RWPE1 (cell line): ENCODE measurements at regions not wholly inside any gene's neighbourhood (a gene's known extent, or its start where the extent isn't known, plus 50 kb on each side); places are given as distances from the start of the nearest gene placed in this dataset.

ENCODE experiments used
- CTCF ChIA-PET: fragments of 350-600 bp; sonication (Branson Sonifier 250); formaldehyde crosslinking; extraction: SDS; loops from one replicate; lab custom pipeline; 2021; lab: Yijun Ruan, JAX
- POLR2A ChIA-PET: fragments of 400-600 bp; formaldehyde crosslinking; extraction: SDS; loops from one replicate; lab custom pipeline; 2020; ENCODE audit warnings: antibody characterized with exemption; ENCODE audit not compliant: low non-redundant PET; lab: Yijun Ruan, JAX
- DNase-seq: peaks from one replicate; pipeline ENCODE4 v3.0.0; 2012; ENCODE audit warnings: low spot score
- H3K27ac ChIP-seq: fragments of 450-650 bp; 2 replicates; pipeline ENCODE4 v1.5.1; 2017
- TF ChIP-seq, protein P1 (sequence below): fragments of 450-650 bp; conservative IDR thresholded peaks from 2 replicates; pipeline ENCODE4 v1.5.1; 2017; ENCODE audit warnings: low read depth, mild to moderate bottlenecking

DNA sequence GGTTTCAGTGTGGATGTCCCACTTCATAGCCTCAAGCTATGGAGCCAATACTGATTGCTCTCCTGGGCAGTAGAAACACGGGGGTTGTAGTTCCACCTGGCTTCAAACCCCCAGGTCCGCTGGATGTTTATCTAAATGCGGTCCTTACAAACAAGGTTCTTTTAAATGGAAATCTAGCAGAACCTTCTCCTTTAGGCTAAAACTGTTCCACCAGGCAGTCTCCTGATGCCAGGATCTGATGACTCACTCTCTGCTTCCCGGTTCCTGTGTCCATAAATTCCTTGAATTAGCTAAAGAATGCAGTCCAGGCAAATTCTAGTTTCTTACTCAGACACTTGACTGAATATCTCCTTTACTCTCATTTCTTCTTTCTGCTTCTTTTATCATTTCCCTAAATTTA, 108.4 kb upstream of the FAM3C start:
- CTCF ChIA-PET, result no interaction called here
- POLR2A ChIA-PET, result no interaction called here
- H3K27ac ChIP-seq, result peak overlapping the region; percentile 58; the same call in 1 of the 2 replicates
- TF ChIP-seq, protein P1, sequence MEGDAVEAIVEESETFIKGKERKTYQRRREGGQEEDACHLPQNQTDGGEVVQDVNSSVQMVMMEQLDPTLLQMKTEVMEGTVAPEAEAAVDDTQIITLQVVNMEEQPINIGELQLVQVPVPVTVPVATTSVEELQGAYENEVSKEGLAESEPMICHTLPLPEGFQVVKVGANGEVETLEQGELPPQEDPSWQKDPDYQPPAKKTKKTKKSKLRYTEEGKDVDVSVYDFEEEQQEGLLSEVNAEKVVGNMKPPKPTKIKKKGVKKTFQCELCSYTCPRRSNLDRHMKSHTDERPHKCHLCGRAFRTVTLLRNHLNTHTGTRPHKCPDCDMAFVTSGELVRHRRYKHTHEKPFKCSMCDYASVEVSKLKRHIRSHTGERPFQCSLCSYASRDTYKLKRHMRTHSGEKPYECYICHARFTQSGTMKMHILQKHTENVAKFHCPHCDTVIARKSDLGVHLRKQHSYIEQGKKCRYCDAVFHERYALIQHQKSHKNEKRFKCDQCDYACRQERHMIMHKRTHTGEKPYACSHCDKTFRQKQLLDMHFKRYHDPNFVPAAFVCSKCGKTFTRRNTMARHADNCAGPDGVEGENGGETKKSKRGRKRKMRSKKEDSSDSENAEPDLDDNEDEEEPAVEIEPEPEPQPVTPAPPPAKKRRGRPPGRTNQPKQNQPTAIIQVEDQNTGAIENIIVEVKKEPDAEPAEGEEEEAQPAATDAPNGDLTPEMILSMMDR, result no peak
- peak; percentile 70 for DNase-seq

DNA sequence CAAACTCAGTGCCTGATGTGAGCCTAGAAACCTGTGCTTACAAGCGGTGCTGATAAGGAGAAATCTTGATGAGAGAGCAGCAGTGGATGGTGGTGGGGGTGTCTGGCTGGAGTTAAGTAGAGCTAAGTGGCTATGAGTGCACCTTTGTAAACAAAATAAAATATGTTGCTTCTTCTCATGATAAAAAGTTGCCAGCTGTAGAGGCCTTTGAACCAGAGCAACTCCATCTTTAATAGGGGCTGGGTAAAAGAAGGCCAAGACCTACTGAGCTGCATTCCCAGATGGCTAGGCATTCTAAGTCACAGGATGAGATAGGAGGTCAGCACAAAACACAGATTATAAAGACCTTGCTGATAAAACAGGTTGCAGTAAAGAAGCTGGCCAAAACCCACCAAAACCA, 107.6 kb upstream of the FAM3C start:
- POLR2A ChIA-PET, result no interaction called here

DNA sequence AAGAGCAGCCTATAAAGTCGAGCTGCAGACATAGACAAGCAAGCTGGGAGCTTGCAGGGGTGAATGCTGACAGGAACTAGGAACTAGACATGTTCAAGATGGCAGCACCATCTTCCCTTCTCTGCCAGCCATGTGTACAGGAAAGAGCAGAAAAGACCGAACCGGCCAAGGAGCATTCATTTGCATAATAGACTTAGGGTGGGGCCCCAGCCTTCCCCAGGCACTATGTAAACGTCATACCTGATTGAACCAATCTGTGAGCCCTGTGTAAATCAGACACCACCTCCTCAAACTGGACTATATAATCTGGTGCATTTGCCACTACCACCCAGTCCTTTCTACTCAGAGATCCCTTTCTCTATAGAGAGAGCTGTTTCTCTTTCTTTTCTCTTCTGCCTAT, 106.9 kb upstream of the FAM3C start:
- no peak for DNase-seq
- CTCF ChIA-PET, result no interaction called here
- no peak overlapping the region for H3K27ac ChIP-seq
- POLR2A ChIA-PET, result no interaction called here
- TF ChIP-seq, protein P1, result no peak

More for the DNA sequence above, 107.6 kb upstream of the FAM3C start:
- CTCF ChIA-PET, result no interaction called here
- no peak for DNase-seq
- TF ChIP-seq, protein P1, result no peak
- no peak overlapping the region for H3K27ac ChIP-seq

DNA sequence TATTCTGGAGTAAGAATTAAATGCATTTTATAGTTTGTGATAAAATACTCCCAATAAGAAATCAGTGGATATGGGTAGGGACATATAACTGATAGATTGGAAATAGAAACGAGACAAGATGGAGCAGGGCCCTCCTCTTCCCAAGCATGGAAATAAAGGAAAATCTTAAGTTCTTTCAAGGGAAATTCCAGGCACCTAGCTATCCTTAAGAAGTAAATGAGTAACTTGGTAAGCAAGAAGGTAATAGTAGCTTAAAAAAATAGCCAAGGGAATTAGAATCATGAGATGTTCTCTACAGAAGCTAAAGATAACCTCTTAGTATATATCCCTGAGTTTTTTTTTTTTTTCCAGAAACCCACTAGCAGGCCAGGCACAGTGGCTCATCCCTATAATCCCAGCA, 105.5 kb upstream of the FAM3C start:
- CTCF ChIA-PET, result no interaction called here

DNA sequence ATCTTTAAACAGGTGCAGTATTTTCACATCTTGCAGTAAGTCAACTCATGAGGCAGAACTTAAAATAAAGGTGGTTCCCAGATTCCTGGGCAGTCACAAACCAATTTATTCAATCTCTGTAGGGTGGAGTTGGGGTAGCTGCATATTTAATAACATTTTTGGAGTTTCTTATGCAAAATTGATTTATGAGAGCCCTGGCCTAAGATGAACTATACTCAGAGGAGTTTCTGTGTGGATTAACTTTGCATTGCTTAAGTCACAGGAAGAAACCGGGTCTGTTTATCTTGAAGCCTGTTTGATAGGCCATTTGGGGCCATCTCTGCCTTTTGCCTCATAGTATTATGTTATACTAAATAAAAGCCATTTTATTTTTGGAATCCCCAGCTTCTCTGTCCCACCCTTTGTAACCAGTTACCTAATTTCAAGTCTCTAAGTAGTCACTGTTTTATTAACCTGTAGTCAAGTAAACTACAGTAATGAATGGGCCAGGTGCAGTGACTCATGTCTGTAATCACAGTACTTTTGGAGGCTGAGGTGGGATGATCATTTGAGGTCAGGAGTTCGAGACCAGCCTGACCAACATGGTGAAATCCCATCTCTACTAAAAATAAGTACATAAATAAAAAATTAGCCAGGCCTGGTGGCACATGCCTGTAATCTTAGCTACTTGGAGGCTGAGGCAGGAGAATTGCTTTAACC, 104.4 kb upstream of the FAM3C start:
- no peak overlapping the region for H3K27ac ChIP-seq
- ChIA-PET CTCF (interaction anchor here (1.0 kb wide), 1 partner anchor 17 kb away, joined by 3 read pairs; no protein-coding TSS in a partner anchor), POLR2A (no interaction called here)
- TF ChIP-seq, protein P1, result no peak
- DNase-seq, result no peak

More for the DNA sequence above, 105.5 kb upstream of the FAM3C start:
- POLR2A ChIA-PET, result interaction anchor here (0.6 kb wide), 1 partner anchor 110 kb away, joined by 4 read pairs; no protein-coding TSS in a partner anchor
- TF ChIP-seq, protein P1, result no peak
- no peak overlapping the region for H3K27ac ChIP-seq
- DNase-seq, result no peak

DNA sequence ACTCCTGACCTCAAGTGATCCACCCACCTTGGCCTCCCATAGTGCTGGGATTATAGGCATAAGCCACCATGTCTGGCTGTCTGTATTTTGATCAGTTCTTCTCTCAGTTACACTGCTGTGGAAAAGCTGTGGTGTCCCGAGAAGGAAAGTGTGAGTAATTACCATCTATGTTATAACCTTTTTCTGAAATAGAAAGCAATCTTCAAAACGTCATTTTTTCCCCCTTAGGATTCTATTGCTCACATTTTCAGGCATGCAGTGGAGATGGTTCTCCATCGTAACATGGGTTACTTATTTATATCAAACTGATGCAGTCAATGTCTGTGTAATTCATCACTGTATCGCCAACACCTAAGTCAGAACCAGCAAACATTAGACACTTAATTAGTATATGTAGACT, 103.5 kb upstream of the FAM3C start:
- H3K27ac ChIP-seq, result no peak overlapping the region
- ChIA-PET CTCF (interaction anchor here (1.0 kb wide), 1 partner anchor 16 kb away, joined by 3 read pairs; no protein-coding TSS in a partner anchor), POLR2A (no interaction called here)
- DNase-seq, result no peak
- TF ChIP-seq, protein P1, result no peak
